NCI-H1694 (cell line): ENCODE measurements at regions not wholly inside any gene's neighbourhood (a gene's known extent, or its start where the extent isn't known, plus 50 kb on each side); places are given as distances from the start of the nearest gene placed in this dataset.
A peak's percentile ranks its signal among the peaks of the same experiment; 100 is the strongest.

ENCODE experiments used
- DNase-seq: peaks from one replicate; lab custom pipeline; 2025; lab: John Stamatoyannopoulos, UW

GRCh38 chrX:10818651-10819050, 198.3 kb upstream of the MID1 start:
- no peak for DNase-seq

DNA sequence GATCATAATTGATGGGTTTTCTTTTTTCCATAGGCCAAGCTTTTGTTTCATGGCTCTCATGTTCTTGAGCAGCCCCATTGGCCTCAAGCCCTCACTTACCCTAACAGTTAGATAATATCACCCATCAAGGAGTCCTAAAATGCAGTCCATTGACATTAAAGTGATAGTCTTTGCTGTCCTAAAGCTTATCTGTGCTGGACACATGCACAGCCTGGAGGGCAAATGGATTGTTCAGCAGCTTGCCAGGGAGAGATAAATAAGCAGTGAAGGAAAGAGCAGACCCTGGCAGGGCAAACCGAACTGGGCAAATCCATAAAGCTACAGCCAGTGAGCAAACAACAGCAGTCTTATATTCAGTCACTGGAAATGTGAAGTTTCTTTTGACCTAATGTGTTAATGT, 199.6 kb upstream of the MID1 start:
- DNase-seq = no peak

GRCh38 chrX:10821293-10821692, 200.9 kb upstream of the MID1 start:
- no peak for DNase-seq

- DNase-seq = peak; percentile 3
Measured at GRCh38 chrX:10828036-10828435, 207.7 kb upstream of the MID1 start.

- DNase-seq = no peak
Measured at GRCh38 chrX:10828640-10829039, 208.3 kb upstream of the MID1 start.

DNA sequence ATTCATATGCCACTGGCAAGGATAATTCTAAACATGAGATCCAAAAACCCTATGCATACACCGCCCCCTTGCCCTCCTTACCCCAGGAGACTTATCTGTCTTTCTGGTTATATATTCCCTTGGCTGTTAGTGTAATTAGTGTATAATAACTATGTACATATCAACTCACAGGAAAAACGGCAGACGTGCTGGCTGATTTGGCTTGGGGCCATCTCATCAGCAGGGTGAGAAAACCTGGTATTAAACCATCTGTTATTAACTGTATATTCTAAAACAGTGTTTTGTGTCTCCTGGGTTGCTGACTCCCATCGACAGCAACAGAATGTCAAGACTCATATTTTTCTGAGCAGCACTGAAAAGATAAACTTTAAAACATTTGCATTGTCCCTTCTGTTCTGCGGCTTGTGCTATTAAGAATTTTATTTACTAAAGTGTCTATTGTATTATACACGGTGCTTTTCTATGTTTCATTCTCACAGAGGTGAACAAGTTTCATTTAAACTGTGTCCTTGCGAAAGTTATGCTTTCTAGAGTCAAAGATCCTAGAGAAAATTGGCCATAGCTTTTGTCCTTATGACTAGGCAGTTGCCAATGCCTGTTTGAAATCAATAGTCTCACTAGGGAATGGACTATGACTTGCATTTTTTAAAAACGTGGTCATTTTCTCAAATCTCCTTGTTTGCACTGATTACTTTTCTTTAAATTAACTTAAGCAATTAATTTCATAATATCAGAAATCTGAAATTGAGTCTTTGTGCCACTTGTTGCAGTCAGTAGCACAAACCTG, 211.5 kb upstream of the MID1 start:
- peak; percentile 62 for DNase-seq

DNA sequence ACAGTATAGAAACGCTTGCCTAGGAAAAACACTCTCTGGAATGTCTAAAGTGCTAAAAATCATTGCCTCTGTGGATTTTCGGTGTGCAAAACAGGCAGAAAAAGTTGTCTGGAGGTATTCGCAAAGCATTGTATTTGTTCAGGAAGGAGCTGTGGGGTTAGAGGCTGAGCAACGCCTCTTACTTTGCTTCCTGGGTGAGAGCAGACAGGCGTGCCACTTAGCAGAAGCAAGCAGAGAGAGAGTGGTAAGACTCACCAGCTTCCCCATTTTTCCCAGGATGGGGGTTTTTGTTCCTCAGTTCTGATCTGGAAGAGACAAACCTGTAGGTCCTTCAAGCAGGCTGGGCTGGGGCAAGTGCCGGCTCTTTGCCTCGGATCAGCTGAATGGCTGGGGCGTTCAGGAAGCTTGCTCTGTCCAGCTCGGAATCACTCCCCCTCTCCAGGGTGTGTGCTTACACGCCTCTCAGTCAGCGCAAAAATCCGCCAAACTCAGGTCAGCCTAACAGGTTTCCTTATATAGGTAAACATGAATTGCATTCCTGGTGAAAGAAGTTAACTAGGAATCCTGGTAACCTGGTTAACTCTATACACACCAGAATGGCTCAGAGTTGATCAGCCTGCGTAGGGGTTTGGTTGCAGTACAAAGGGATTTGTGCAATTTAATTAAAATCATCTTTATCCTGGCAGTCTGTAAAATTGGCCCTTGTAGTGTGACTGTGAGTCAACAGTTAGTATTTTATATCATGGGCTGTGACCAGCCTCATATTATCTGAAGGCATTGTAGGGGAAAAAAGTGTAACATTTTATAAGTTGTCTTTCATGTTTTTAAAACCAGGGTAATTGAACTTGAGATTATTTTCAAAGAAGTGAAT, 213.1 kb upstream of the MID1 start:
- DNase-seq = no peak

- DNase-seq = no peak
Measured at GRCh38 chrX:10841579-10841978, 221.2 kb upstream of the MID1 start.

GRCh38 chrX:10842646-10843045, 222.3 kb upstream of the MID1 start:
- DNase-seq = no peak

- DNase-seq = no peak
Measured at GRCh38 chrX:10847333-10847732, 226.9 kb upstream of the MID1 start.

DNA sequence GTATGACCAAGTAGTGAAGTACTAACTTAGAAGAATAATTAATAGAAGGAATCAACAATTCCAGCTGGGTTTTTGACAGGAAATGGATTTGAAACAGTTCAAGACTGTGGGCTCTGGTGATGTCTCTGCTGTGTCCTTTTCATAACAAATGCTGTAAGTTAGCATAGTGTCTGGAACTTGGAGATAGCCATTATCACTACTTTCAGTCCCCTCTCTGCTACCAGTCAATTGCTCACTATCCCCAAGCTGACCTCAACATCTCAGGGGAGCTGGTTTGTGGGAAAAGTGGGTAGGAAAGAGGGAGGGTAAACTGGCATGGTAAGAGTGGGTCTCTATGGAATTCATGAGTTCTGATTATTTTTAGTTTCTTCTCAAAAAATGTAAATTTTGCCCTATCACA, 231.4 kb upstream of the MID1 start:
- no peak for DNase-seq

- no peak for DNase-seq
Measured at GRCh38 chrX:10854594-10854993, 234.2 kb upstream of the MID1 start.

DNA sequence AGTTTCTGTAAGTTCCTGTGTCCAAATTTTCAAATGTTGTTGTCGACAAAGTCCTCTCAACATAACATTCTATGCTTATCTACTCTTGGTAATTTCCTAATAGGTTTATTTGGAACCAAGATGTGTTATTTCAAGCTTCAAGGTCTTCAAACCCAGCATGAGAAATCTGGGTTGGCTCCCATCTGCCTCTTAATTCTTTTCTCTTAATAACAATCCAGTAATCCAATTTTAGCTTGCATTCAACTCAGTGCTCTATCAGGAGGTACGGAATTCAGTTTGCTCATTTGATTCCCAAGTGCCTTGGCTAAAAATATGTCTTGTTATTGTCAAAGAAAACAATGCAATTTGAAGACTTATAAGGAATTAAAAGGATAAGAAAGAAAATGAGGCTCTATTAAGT, 235.5 kb upstream of the MID1 start:
- no peak for DNase-seq

DNA sequence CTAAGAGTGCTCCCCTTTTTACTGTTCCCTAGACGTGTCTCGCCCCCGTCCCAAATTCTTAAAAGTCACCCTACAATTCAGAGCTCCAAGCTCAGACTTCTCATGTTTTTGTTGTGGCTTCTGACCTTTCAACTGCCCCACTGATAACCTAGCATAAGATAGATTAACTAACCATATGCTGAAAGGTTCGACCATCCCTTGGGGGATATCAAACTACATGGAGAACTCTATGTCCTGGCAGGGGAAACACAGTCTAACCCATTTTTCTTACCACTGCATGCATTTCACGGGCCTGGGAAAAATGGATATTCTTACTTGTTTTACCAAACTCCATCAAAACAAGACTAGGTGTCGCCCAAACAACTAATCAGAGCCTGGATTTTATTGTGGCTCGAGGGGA, 236.4 kb upstream of the MID1 start:
- no peak for DNase-seq

DNA sequence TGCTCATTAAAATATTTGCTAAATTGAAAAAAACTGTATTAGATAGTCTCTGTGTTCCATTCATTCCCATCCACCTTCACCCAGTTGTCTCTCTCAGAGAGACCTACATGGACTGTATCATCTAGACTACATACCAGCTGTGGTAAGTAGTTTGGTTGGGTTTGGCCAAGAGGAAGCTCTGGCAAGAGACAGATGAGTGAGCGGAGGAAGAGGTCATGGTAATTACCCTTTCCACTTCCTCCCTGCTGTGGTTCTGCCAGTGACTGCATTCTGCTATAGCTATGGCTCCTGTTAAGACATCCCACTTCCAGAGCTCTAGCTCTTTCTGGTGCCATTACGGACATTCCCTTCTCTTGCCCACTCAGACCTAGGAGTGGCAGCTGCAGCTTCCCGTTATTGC, 239.0 kb upstream of the MID1 start:
- no peak for DNase-seq

DNA sequence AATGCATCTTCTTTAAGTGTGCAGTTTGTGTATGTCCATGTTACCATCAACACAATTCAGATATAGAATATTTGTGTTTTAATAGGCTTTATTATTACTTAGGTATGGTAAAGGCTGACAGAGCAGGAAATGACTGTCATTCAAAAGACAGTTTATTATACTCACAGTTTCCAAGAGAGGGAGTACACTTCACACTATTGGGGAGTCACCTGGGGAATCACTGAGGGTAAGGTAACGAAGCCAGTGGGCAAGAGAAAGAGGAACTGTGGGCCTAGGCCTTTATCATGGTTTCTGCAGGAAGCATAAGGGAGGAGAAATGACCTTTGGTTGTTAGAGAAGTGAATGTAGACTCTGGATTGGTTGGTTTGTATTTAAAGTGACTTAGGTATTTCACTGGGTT, 235.1 kb upstream of the HCCS start:
- no peak for DNase-seq

DNA sequence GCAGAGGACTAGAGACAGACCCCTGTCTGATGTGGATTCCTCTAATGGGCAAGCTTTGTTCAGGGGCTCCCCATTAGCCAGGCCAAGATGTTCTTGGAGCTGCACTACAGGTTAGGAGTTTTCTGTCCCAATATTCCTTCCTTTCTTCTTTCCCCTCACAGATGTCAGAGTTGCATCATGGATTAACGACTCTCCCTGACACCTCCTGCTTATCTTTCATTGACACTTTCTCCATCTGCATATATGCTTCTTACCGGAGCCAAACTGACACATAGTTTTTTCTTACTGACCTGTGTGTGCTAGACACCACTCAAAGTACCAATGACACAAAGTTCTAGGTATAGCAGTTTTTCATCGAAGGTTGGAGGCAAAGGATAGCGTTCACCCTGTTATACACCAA, 228.6 kb upstream of the HCCS start:
- no peak for DNase-seq

DNA sequence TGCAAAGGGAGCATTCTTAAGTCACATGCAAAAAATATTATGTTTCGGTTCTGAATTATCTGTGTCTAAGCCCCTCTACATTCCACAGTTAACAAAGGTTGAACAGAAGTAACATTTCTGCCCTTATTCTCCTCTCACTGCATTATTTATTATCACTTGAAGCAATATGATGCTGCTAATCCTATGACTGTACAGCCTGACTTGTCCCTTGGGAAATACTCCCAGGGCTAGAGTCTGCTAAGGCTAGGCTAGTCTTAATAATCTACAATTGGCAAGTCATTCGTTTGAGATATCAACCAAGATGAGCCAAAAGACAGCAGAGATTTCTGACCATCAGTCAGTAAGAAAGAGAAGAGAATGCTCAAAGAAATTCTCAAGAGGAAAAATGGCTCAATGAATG, 226.9 kb upstream of the HCCS start:
- DNase-seq = no peak

- no peak for DNase-seq
Measured at GRCh38 chrX:10892621-10893225, 218.4 kb upstream of the HCCS start.

DNA sequence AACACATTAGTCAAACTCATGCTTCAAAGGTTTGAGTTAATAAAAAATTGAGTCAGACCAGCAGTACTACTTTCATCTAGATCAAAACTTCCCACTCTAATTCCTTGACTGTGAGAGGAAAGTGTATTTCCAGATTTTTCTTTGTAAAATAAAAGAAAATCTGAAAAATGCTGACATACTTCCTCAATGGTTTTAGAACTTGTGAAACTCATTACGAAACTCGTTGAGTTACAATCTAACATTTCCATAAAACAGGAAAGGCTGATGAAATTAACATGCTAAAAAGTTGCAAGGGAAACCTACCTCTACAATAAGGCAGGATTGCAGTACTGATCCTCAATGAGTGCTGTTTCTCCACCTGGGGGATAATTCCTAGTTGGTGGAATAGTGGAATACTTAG, 217.8 kb upstream of the HCCS start:
- DNase-seq = no peak

GRCh38 chrX:10893976-10894375, 217.2 kb upstream of the HCCS start:
- no peak for DNase-seq

DNA sequence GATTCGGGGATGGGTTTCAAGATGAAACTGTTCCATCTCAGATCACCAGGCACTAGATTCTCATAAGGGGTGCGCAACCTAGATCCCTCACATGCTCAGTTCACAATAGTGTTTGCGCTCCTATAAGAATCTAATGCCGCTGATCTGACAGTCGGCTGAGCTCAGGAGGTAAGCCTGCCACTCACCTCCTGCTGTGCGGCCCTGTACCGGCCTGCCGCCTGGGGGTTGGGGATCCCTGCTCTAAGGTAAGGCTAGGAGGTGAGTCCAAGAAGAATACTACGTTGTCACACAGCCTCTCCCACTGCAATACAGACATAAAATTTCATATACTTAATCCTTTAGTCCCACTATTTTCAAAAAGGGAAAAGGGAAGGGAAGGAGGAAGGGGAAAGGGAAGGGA, 213.4 kb upstream of the HCCS start:
- no peak for DNase-seq
